Globus pallidus (tissue), 1 donor: ENCODE measurements at regions not wholly inside any gene's neighbourhood (a gene's known extent, or its start where the extent isn't known, plus 50 kb on each side); places are given as distances from the start of the nearest gene placed in this dataset.
A peak's percentile ranks its signal among the peaks of the same experiment; 100 is the strongest.
"Not testable (repeated sequence)": the region's sequence is repeated elsewhere in the genome, so short reads cannot be mapped to it uniquely, and the experiment has no call there.

Source experiments
- DNase-seq: peaks from one replicate; pipeline ENCODE4 v3.0.0-alpha.2; 2015; ENCODE audit warnings: low spot score

DNA sequence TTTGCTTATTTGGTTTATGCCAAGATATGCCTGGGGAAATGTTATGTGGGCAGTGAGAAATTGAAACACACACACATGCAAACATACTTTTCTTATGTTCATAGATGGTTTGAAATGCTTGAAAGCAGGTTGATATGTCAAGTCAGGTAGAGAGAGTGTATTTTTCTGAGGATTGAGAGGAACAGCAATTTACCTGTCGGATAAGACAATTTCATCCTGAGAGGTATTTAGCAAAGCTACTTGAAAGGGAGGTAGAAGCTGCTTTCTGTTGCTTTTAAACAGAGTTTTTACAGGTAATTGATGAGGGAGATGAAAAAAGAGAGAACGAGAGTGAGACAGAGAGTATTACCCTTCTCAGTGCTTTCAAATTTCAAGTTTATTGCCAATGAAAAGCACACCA, 854.3 kb downstream of the CDH8 start:
- DNase-seq, result no peak

DNA sequence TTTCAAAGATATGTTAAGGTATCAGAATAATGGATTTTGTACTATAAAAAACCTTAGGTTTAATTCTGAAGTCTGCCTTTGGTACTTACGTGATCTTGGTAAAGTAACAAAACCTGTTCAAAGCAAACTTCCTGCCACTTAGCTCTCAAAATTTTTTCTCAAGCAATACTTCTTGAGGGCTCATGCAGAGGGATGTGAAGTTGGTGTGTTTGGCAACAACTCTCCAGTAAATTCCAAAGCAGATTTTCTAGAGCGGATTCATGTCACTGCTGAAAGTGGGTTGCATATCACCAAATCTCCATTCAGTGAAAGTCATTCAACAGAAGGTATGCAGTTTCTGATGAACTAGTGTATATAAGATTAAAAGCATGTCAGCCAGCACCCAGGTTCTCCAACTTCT, 856.7 kb downstream of the CDH8 start:
- no peak for DNase-seq

DNA sequence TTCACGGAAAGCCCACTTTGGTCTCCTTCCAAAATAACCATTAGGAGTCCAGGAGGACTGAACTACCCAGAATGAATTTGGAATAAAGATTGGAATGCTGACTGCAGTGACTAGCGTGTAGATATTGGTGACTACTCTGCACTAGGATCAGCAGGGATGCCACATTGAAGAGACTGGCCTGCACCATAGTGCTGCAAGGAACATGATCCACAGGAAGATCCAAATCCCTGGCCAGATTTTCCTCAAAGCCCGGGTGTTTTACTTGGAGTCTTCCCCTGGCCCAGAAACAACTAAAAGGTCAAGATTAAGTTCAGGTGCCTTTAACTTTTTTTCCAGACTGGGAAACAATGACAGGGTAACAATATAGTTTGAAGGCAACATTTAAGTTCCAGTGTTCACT, 870.4 kb downstream of the CDH8 start:
- no peak for DNase-seq

DNA sequence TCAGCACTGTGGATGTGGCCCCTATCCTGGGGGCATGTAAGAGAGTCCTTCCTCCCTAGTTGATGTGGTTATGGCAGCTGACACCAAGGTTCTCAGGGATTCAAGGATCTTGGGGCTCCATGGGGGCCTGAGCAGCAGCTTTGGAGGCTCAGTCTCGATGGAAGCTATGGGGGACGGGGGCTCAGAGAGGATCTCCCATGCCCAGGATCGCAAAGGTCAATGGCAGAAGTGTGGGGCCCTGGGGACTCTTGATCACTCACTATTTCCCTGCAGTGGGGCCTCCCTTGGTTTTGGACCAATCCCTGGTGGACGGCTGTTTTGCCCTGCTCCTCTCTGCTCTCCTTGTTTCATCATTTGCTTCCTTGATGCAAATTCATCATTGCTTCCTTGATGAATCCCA, 885.9 kb downstream of the CDH8 start:
- DNase-seq, result no peak

DNA sequence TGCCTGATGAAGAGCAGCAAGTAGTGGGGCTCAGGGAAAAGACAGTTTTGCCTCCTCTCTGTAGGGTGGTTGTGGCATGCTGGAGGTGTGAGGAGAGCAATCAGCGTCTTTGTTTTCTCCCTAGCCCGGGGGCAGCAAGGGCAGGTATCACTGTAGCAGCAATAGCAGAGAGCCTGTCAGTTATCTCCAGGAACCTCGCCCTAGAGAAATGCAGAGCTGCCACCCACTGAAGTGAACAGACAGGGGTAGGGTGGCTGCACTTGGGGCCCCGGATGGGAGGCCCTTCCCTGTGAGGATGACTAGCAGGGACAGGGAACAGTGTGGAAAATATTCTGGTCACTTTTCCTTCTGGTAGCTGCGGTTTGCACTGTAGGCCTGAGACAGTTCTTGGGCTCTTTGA, 886.5 kb downstream of the CDH8 start:
- DNase-seq, result no peak

DNA sequence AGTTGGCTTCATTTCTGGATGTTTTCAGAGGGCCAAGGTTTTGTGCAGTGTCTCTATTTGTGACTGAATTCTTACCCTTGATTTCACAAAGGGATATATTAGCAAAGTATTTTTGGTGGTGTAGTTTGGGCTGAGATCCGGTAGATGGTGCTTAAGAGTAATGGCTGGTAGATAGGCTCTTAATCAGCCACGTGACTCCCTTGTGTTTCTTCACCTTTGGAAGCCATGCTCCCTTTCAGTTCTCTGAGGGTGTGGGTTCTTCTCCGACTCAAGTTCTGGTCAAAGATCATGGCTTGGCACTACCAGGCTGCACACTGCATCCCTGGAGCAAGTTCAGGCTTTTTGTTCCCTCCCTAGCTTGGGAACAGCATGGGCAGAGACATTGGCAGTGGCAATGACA, 887.3 kb downstream of the CDH8 start:
- DNase-seq, result no peak

DNA sequence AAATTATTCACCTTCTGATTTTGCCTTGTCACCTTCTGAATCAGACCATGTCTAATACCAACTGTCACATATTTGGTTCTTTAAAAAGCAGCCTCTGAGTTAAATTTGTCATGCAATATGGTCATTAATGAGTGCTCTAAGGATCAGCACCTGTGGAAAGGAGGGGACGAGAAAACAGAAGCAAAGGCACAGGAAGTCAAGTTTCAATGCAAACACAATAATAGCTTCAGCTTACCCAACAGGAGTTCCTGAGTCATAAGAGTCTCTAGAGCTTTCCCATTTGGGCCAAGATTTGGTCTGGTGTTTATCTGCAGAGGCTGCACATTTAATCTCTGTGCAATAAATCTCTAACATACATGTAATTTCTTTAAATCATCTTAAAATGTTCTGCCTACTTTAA, 889.8 kb downstream of the CDH8 start:
- no peak for DNase-seq

DNA sequence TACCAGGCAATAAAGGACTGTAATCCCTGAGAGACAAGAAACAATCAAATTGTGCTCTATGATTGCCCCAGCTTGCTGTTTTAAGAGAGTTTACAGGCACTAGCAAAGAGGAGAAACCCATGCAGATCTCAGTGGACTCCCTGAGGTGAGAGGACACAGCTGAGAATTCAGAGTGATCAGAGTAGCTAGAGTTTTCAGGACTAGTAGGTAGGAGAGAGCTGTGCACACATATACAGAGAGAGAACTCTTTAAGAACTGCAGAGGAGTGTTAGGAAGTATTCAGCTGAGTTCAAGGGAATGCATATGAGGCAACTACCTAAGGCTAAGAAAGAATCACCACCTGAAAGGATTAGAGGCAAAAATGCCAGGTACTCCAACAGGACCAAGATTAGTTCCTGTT, 904.8 kb downstream of the CDH8 start:
- no peak for DNase-seq

DNA sequence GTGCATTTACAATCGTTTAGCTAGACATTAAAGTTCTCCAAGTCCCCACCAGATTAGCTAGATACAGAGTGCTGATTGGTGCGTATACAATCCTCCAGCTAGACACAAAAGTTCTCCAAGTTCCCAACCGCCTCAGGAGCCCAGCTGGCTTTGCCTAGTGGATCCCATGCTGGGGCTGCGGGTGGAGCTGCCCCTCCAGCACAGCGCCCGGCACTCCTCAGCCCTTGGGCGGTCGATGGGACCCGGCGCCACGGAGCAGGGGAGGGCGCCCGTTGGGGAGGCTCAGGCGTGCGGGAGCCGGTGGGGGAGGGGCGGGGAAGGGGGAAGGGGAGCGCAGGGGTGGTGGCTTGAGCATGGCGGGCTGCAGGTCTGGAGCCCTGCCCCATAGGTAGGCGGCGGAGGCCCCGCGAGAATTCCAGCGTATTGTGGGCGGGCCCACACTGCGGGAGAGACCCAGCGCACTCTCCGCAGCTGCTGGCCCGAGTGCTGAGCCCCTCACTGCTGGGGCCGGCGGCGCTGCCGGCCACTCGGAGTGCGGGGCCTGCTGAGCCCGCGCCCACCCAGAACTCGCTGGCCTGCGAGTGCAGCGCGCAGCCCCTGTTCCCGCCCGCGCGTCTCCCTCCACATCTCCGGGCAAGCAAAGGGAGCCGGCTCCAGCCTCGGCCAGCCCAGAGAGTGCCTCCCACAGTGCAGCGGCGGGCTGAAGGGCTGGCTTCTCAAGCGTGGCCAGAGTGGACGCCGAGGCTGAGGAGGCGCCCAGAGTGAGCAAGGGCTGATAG, 907.5 kb downstream of the CDH8 start:
- DNase-seq, result no peak

DNA sequence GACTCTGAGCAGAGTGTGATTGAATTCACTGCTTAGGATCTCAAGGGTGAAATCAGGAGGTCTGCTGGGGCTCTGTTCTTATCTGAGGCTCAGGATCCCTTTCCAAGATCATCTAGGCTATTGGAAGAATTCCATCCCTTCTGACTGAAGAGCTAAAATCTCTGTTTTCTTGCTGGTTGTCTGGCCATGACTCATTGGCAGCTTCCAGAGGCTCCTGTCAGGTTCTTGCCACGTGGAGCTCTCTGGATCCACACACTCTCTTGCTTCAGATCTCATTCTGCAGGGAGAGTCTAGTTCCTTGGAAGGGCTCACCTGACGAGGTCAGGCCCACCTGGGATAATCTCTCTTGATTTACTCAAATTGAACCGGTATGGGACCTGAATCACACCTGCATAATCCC, 930.7 kb downstream of the CDH8 start:
- DNase-seq, result no peak

DNA sequence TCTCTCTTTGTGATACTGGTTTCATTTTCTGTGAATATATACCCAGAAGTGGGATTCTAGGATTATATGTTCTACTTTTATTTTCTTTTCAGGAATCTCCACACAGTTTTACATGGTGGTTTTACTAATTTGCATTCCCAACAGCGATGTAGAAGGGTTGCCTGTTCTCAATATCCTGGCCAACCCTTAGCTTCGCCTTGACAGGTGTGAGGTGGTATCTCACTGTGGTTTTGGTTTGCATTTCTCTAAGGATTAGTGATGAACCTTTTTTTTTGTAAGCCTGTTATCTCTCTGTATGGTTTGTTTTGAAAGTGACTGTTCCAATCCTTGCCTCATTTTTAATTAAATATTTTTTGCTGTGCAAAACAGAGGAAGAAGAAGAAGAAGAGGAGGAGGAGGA, 937.7 kb downstream of the CDH8 start:
- DNase-seq, result no peak

DNA sequence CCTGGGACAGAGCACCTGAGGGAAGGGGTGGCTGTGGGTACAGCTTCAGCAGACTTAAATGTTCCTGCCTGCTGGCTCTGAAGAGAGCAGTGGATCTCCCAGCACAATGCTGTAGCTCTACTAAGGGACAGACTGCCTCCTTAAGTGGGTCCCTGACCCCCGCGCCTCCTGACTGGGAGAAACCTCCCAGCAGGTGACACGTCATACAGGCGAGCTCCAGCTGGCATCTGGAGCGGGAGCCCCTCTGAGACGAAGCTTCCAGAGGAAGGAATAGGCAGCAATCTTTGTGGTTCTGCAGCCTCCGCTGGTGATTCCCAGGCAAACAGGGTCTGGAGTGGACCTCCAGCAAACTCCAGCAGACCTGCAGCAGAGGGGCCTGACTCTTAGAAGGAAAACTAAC, 944.9 kb downstream of the CDH8 start:
- not testable (repeated sequence) for DNase-seq

DNA sequence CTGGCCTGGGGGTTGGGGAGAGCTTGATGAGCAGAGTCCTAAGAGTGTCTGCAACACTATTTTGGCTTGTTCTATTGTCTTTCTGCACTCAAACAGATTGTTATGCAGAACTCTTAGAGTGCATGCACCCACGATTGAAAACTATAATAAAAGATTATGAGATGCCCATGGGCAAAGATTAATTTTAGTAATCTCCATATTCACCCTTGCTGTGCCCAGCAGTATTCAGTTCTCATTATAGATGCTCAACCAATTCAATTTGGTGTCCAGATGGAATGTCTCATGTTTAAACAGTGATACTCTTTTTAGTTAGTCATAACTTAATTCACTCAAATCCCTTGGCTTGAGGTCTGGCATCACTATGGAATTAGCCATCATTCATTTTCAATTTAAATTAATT, 952.5 kb downstream of the CDH8 start:
- no peak for DNase-seq

DNA sequence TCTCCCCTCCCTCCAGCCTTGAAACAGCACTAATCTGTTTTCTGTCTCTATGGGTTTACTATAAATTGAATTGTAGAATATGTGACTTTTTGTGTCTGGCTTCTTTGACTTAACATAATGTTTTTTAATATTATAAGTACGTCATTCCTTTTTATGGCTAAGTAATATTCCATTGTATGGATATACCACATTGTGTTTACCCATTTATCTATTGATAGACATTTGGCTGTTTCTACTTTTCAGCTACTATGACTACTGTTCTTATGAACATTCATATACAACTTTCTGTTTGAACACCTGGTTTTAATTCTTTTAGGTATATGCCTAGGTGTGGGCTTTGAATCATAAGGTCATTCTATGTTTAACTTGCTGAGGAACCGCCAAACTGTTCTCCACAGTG, 961.9 kb downstream of the CDH8 start:
- no peak for DNase-seq

DNA sequence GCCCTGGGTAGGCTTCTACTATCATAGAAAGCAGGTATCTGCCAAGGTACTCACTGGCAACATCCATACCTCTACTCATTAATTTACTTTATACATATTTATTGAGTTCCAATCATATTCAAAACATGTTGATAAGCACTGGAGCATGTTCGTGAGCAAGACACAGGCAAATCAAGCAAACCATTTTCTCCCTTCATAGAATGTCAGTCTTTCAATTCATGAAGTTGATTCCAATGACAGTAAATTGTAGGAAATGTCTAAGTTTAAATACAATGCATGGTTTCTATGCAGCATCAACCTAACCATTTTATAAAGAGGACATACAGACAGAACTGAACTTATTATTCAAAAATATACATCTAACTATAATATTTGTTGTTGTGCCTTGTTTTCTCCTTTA, 978.6 kb downstream of the CDH8 start:
- no peak for DNase-seq

DNA sequence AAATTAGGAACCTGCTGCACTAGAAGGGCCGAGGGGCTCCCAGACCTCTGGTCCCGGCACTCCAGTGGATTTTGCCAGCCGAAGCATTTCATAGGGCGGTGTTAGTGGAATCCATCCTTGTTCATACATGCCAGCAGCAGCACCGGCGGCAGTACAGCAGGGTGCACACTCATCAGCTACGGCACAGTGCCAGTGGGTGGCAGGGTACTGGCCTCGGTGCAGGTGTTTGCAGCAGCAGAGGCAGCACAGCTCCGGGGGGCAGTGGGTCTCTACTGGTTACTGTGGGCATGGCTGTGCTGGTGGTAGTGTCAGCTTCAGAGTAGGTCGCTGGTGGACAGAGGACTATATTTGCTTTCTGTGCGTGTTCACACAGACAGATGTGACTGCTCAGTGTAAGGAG, 985.7 kb downstream of the CDH8 start:
- DNase-seq, result no peak

DNA sequence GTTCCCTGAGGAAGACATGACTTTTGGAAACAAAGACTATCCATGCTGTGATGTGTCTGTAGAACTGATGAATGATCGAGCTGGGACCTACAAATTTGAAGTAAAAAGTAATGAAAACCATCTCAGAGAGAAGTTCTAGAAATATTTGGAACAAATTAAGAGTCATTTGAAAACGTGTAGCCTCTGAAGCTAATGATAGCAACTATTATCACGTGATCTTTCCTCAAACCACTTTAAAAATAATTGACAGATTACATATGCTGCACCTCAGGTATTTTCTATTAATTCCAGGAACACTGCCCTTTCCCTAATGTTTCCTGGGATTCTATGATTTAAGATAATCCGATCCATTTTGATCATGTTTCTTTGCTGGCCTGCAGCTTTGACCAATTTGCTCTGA, 990.3 kb downstream of the CDH8 start:
- no peak for DNase-seq

DNA sequence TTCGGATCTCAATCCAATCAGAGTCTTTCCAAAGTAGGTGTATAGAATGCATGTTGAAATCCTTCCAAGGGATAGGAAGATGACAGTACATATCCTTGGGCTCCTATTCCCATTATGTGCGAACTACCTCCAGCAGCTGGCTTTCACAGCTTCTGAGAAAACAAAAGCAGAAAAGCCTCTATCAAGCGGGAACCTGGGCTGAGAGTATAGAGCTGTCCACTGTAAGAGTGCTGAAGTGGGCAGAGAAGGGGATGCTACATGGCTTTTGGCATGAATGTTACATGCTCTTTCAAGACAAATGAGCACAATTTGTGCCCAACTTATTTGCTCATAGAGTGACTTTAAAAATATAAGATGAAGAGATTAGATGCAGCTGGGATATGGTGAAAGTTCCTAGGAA, 993.5 kb downstream of the CDH8 start:
- no peak for DNase-seq

DNA sequence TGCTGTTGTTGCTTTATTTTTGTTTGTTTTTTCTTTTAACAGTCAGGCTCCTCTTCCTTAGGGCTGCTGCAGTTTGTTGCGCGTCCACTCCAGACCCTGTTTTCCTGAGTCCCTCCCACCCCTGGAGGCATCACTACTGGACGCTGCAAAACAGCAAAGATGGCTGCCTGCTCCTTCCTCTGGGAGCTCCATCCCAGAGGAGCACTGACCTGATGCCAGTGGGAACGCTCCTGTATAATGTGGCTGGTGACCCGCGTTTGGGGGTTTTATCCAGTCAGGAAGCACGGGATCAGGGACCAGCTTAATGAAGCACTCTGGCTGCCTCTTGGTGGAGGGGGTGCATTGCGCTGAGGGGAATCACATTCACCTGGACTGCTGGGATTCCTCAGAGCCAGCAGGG, 1005.6 kb downstream of the CDH8 start:
- no peak for DNase-seq

DNA sequence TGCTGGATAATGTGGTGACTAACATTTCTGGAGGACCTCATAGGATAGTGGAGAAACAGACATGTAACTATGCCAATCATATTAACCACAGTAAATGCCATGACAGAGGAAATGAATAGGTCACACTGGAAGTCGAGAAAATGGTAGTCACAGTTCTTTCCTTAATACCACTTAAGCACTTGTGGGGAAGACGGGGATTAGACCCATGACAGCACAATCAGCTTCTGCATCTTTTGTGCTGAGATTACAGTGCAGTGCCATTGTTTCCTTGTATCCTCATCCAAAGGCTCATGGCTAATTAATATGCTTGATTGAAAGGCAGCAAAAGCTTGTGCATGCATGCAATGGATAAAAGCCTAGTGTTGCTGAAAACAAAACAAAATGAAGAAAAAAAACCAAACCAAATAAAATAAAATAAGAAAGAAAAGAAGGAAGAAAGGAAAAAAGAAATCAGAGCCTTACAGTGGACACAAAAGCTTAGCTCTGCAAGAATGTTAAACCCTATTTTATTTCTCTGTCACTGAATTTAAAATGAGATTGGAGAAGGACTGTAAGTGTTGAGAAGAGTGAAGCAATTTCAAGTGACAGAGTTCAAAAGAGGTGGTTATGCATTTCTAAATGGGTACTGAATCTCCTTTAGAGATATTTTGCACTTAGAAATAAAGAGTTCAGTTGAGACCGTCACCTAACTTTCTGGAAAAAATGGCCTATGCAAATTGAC, 1011.9 kb downstream of the CDH8 start:
- peak; percentile 6 for DNase-seq

DNA sequence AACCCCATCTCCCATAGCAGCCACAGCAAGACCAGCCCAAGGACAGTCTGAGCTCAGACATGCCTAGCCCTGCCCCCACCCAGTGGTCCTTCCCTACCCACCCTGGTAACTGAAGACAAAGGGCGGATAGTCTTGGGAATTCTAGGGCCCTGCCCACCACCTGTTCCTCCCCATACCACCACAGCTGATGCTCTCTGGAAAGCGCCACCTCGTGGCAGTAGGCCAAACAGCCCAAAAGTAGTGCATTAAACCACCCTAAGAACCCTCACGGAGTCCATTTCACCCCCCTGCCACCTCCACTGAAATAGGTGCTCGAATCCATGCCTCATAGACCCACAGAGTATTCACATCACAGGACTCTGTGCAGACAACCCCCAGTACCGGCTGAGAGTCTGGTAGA, 1021.4 kb downstream of the CDH8 start:
- no peak for DNase-seq

DNA sequence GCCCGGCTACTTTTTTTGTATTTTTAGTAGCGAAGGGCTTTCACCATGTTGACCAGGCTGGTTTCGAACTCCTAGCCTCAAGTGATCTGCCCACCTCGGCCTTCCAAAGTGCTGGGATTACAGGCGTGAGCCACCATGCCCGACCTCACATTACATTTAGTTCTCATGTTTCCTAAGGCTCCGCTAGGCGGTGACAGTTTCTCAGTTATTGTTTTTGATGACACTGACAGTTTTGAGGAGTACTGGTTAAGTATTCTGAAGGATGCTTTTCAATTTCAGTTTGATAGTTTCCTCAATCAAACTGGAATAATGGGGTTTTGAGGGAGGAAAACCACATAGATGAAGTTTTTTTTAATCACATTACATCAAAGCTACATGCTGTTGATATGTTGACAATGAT, 1028.5 kb downstream of the CDH8 start:
- no peak for DNase-seq

DNA sequence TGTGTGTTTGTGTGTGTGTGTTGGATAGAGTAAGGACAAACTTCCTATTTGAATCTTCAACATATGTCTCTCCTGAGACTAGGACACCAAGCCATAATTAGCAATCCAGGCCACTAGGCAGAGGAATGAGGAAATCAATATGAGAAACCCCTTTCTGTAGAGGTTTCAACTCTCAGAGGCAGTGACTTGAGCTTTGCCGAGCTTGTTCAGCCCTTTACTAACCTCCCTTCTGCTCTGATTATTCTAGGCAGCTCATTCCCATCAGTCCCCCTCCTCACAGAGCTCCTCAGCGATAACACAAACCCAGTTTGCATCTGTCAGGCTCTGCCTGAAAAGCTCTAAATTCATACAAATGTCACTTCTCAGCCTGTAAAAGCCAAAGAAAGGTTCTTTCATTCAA, 1030.3 kb downstream of the CDH8 start:
- DNase-seq, result no peak
